Breast epithelium (tissue), 3 donors: ENCODE measurements at regions not wholly inside any gene's neighbourhood (a gene's known extent, or its start where the extent isn't known, plus 50 kb on each side); places are given as distances from the start of the nearest gene placed in this dataset.

ENCODE experiments used
- POLR2A ChIP-seq: fragments of 450-650 bp; IDR thresholded peaks from one replicate; pipeline ENCODE4 v1.6.1; 2016; ENCODE audit warnings: antibody characterized with exemption, mild to moderate bottlenecking, moderate library complexity
- TF ChIP-seq, protein P1 (sequence below), 3 donors: fragments of 450-650 bp; IDR thresholded peaks; one replicate each; pipeline ENCODE4 v1.5.1; 2016 to 2017; ENCODE audit warnings: antibody characterized with exemption in 3 of 3, mild to moderate bottlenecking in 3 of 3, moderate library complexity in 3 of 3

GRCh38 chr4:125498981-125499380, 184.2 kb downstream of the FAT4 start:
- TF ChIP-seq, protein P1, sequence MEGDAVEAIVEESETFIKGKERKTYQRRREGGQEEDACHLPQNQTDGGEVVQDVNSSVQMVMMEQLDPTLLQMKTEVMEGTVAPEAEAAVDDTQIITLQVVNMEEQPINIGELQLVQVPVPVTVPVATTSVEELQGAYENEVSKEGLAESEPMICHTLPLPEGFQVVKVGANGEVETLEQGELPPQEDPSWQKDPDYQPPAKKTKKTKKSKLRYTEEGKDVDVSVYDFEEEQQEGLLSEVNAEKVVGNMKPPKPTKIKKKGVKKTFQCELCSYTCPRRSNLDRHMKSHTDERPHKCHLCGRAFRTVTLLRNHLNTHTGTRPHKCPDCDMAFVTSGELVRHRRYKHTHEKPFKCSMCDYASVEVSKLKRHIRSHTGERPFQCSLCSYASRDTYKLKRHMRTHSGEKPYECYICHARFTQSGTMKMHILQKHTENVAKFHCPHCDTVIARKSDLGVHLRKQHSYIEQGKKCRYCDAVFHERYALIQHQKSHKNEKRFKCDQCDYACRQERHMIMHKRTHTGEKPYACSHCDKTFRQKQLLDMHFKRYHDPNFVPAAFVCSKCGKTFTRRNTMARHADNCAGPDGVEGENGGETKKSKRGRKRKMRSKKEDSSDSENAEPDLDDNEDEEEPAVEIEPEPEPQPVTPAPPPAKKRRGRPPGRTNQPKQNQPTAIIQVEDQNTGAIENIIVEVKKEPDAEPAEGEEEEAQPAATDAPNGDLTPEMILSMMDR (IDR thresholded peaks at IDR 0.05), result no peak
- no peak for TF ChIP-seq POLR2A
